GM12865 (cell line): ENCODE measurements at regions not wholly inside any gene's neighbourhood (a gene's known extent, or its start where the extent isn't known, plus 50 kb on each side); places are given as distances from the start of the nearest gene placed in this dataset.

ENCODE experiments used
- DNase-seq: peaks from one replicate; pipeline ENCODE4 v3.0.0; 2010; ENCODE audit warnings: low read depth
- H3K4me3 ChIP-seq: 2 replicates; pipeline ENCODE4 v1.5.1; 2011; ENCODE audit warnings: mild to moderate bottlenecking, low read depth, low read length, control low read depth
- TF ChIP-seq, protein P1 (sequence below): IDR thresholded peaks from 2 replicates; pipeline ENCODE4 v1.5.1; 2011; ENCODE audit warnings: low read length, control low read depth, low read depth, inconsistent platforms; ENCODE audit not compliant: insufficient read depth; ENCODE audit errors: missing control alignments

DNA sequence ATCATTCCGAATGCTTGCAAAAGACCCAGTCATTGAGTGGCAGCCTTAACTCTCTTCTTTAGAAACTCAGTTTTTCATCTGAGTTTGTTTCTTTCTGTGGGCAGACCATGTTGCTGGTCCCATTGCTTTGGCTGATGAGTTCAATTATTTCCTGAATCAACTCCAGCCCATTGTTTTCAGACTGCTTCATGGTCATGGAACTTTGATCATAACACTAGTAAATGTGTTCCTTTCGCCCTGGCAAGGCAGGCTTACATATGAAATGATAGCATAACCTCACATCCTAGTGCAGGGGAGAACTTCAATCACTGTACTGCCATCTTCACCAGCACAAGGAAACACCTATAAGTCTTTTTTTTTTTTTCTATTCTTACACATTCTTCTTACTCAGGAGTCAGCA is 50.0 kb upstream of the DUSP10 start:
- no peak for DNase-seq

More for the DNA sequence above, 50.0 kb upstream of the DUSP10 start:
- no peak overlapping the region for H3K4me3 ChIP-seq
- TF ChIP-seq, protein P1, sequence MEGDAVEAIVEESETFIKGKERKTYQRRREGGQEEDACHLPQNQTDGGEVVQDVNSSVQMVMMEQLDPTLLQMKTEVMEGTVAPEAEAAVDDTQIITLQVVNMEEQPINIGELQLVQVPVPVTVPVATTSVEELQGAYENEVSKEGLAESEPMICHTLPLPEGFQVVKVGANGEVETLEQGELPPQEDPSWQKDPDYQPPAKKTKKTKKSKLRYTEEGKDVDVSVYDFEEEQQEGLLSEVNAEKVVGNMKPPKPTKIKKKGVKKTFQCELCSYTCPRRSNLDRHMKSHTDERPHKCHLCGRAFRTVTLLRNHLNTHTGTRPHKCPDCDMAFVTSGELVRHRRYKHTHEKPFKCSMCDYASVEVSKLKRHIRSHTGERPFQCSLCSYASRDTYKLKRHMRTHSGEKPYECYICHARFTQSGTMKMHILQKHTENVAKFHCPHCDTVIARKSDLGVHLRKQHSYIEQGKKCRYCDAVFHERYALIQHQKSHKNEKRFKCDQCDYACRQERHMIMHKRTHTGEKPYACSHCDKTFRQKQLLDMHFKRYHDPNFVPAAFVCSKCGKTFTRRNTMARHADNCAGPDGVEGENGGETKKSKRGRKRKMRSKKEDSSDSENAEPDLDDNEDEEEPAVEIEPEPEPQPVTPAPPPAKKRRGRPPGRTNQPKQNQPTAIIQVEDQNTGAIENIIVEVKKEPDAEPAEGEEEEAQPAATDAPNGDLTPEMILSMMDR = no peak
